ENCODE measurements at regions not wholly inside any gene's neighbourhood (a gene's known extent, or its start where the extent isn't known, plus 50 kb on each side); places are given as distances from the start of the nearest gene placed in this dataset.

DNA sequence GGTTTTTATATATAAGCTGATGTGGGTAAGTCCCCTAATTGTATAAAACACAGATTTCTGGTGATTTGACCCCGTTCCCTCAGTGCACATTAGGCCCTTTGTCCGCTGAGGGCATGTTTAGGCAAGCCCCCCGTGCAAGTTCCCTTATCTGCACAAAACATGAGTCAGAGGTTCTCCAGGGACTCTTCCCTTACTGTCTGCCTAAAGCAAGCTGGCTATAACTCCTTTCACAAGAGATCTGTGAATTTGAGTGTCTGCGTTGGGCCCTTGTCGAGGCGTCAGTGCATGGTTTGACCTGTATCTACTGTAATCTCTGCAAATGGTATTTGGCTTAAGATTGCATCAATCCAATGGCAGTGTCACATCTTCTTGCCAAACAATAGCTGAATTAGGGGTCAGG lies 712.8 kb downstream of the CDH8 start:
- DNase-seq (no peak), ATAC-seq (no peak)

DNA sequence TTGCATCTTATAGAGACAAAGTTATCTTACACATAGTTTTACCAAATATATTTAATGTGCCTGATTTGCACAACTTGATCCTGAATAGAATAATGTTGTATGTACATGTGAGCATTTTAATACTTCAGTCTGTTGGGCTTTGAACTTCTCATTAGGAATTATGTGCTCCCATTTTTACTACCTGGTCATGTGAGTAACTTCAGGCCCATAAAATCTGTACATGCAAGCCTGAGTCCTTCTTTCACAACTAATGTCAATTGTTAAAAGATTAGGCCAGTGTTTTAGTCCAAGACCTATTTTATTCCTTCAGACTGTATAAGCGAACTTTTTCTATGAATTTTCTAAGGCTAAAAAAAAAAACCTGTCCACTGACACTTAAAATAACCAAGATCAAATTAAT lies 715.4 kb downstream of the CDH8 start:
- ATAC-seq (no peak), DNase-seq (no peak)

DNA sequence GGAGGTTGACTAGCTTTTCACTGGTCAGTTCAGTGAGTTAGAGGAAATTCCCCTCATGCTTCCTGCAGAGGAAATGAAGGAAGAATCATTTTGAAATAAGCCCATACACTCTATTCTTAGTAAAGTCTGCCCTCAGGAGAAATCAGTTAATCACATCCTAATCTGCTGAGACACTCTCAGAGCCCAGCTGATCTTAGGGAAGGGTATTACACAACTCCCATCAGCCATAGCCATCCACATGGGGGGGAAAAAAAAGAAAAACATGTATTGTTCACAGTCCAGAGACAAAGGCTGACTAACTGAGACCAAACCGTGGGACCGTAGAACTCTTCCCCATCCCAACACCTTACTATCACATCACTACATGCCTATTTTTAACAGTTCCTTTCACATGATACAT lies 722.3 kb downstream of the CDH8 start:
- DNase-seq = no peak
- no peak for ATAC-seq

DNA sequence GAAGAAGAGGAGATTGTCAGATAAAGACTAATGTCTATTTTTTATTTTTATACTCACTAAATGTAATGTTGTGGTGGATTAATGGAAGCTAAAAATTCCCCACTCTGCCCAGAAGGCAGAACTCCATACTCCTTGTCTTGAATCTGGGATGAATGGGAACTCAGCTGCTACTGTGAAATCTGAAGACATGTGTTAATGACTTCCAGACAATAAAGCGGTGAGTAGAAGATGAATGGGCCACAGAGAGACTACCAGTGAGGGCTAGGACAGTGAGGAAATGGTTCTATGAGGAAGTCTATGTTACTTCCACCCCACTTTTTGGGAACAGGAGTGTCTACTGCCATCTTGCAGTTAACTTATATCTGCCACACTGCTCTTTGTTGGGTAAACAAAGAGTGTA lies 726.9 kb downstream of the CDH8 start:
- DNase-seq (no peak), ATAC-seq (no peak)

DNA sequence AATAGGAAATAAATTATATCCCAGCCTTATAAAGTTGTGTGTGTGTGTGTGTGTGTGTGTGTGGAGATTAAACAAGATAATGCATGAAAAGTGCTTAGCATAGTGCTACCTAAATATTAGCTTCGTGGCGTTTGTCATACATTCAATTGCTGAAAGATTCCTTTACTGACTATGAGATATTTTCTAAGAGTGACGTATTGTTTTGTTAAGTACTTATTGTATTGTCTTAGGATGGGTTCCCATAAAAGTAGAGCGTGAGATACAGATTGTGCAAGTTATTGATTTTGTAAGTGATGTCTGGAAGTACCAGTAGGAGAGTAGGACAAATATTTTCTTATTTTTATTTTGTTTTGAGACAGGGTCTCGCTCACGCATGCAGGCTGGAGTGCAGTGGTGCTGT lies 730.0 kb downstream of the CDH8 start:
- ATAC-seq = no peak
- no peak for DNase-seq

DNA sequence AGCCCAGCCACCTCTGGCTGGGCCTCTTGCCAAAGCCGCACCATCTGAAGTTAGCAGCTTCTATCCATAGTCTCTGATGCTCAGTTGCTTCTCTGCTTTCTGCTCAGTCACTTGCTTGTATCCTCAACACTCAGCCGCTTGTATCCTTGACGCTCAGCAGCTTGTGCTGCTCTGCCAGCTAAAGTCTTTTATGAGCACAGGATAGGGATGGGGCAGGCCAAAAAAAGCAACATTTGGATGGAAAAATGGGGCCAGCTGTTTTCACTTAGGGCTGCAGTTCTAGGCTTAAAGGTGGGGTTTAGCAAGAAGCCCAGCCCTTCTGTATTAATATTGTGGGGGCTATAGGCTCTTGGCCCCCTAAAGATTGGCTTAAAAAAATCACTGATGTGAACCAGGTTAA lies 739.4 kb downstream of the CDH8 start:
- ATAC-seq (no peak), DNase-seq (no peak)

DNA sequence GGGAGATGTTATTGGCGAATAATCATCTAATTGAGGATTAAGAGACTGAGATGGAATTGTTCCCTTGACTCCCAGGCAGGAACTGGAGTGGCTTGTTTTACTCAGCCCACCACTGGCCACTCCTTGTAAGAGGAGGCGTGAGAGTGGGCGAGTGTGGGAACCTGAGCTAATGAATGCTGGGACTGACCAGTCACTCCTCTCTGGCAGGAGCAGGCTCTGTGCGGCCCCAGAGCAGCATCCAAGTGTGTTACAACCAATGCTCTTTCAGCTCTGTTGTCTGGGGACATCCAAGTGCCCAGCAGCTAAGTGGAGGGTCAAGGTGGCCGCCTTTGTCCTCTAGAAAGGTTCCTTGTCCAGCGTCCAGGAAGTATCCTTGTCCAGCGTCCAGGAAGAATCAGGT lies 739.9 kb downstream of the CDH8 start:
- no peak for ATAC-seq

DNA sequence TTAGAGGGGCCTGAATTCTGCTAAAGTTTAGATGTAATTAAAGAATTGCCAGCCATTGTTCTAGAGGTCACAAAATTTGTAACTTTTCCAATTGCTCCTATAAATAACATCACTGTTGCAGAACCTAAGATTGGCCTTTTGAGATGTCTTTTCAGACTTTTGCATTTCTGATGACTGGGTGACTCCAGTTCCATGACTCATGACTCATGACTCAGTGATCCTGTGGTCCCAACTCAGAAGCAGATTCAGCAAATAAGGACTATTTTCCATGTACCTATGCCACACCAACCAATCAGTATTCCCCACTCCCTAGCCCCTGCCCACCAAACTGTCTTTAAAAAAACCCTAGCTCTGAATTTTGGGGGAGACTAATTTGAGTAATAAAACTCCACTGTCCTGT lies 740.9 kb downstream of the CDH8 start:
- ATAC-seq = no peak
- DNase-seq = no peak

More for the DNA sequence above, 739.9 kb downstream of the CDH8 start:
- no peak for DNase-seq

DNA sequence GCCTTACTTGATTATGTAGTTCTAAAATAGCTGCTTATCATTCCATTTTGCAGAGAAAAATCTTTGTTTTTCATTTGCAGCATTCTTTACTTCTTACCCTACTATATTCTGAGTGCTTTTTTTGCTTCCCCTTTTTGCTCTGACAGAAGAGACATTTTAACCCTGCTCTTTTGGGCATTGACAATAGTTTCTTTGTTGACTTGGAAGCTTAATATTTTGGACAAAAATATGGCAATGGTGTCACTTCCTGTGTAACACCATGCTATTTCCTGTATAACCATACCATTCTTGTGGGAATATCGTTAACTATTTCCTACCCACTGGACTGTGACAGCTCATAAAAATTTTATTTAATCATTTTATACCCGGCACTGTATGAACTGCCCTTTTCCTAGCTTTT lies 747.1 kb downstream of the CDH8 start:
- DNase-seq (no peak), ATAC-seq (no peak)

DNA sequence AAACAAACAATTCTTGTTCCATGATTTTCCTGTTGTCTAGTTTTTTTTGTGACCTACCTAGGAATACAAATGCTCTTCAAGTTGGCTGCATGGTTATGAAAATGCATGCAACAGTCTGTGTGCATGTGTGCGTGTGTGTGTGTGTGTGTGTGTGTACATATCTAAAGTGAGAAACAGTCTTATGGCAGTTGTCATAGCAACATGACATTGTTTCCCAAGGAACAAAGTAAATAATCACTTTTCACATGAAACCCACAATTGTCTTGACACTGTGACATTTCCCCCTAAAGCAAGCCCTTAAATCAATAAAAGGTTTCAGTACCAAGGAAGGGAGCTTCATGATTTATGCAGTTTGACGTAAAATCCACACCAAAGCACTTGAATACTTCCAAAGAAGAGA lies 758.4 kb downstream of the CDH8 start:
- ATAC-seq = no peak
- DNase-seq = no peak

DNA sequence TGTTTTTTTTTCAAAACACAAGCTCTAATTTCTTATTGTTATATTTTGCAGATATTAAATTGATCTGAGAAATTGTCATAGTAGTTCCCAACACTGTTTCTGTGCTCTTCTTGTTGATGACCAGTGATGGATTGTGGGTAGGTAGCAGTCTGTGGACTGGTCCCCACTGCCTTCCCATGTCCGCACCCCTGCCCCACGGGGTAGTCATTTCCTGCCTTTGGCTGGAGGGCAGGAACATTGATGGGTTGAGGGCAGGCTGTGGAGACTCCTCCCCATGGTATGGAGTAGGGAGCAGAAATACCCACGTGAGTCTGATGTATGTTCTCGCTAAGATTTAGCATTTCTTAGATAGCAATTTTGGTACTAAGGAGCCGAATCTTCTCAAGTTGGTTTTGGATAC lies 762.0 kb downstream of the CDH8 start:
- no peak for ATAC-seq
- no peak for DNase-seq

DNA sequence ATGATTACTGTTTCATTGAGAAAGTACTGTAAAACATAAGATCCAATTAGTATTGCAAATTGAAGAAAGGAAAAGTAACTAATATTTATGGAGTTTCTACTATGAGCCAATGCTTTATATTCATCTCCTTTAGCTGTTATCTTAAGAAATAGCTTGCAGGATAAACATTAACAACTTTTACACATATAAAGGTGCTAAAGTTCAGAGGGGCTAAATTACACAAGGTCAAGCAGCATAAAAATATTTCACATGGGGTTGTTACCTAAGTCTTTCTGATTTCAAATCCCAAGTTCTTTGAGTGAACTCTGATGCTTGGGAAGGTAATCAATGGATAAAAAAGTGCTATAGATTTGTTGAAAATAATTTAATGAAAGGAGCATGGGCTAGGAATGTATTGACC lies 765.5 kb downstream of the CDH8 start:
- no peak for ATAC-seq
- no peak for DNase-seq

DNA sequence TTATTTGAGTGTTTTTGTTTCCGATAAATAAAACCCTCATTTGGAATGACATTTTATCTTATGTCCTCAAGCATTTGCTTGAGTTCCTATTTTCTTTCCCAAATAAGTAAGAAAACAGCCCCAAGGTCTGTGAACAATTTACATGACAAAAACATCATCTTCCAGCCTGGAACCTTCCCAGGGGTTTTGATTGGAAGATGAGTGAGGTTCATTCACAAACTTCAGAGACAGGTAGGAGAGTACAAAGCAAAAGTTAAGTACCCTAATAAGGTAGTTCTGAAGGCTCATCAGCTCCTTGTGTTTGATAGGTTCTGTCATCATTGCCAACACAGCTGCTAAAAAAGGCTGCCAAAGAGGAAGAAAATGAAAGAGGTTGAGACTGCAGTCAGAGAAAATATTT lies 772.8 kb downstream of the CDH8 start:
- DNase-seq (no peak), ATAC-seq (no peak)

DNA sequence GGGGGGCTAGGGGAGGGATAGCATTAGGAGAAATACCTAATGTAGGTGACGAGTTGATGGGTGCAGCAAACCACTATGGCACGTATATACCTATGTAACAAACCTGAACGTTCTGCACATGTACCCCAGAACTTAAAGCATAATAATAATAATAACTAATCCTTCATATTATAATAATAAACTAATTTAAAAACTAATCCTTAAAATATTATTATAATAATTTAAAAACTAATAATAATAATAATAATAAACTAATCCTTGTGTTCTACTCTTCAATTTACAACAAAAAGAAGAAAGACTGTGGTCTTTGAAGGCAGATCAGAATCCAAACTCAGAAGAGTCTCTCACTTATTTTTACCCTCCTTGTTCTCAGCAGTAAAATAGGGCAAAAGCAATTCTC lies 774.9 kb downstream of the CDH8 start:
- ATAC-seq (no peak), DNase-seq (no peak)

DNA sequence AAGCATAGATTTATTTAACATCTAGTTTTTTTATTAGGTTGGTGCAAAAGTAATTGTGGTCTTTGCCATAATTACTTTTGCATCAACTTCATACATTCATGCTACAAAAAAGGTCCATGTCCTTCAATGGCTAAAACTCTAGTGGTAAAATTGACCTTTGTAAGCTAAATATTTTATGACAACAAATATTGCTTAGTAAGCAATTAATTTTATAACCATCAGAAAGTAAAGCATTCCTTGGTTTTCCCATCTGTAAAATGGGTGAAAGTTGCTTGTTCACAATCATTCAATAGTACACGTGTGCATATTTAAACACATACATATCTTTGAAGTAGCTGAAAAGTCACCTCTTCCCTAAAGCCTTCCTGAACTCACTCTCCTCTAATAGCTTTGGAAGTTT lies 789.6 kb downstream of the CDH8 start:
- ATAC-seq (no peak), DNase-seq (no peak)

DNA sequence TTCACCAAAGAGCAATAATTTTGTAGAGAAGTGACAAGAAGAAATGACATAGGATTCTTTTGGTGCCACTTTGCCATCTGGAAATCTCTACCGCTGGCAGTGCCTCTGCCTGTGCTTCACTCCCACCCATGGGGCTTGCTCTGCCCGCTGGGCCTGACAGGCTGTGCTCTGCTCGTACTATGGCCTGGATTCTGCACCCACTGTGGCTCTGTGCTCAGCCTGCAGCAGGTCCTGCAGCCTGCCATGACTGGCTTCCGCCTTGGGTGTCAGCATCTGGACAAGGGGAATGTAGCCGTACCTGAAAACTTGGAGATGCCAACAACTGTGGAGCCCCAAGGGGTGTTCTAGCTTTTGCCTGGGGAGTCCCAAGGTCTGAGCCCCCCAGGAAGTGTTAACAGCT lies 792.3 kb downstream of the CDH8 start:
- ATAC-seq = no peak

DNA sequence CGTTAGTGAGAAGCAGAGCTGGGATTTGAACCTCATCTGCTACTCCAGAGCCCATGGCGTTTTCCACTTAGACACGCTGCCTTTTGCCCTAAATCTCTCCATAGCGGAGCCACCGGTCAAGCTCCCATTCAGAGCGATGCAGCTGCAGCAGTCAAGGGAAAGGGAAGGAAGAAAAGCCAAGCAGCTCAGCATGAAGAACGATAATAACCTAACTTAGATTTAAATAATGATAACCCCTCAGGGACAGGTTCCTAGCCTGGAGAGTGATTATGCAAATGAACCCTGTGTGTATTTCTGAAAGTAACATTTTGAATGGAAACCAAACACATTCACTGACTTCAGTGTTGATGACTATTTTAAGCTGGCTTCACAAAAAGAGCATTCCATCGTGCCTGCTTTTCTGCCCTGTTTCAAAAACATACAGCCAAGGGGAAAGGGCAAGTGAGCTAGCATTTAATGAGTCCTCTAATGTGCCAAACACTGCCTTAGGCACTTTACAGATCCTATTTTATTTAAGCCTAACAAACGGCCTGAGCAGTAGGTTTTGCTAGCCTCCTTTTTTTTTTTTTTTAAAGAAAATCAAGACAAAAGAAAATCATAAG lies 798.3 kb downstream of the CDH8 start:
- ATAC-seq (no peak), DNase-seq (no peak)

More for the DNA sequence above, 792.3 kb downstream of the CDH8 start:
- DNase-seq = no peak

DNA sequence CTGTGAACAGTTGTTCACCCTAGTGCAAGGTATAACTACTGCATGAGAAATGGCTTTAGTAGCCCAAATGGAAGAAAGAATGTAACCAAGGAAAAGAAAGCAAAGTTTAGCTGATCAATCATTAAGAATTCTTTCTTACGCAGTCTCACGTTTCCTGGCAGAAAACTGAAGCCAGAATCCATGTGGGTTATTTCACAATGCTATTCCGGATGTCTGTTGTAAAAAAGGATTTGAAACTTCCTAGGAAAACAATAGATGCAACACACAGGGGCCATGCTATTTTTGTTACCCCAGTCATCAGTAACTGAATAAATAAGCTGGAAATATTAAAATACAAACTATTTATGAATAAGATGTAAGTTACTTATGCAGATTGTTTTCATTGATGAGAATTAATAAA lies 802.5 kb downstream of the CDH8 start:
- ATAC-seq (no peak), DNase-seq (no peak)

DNA sequence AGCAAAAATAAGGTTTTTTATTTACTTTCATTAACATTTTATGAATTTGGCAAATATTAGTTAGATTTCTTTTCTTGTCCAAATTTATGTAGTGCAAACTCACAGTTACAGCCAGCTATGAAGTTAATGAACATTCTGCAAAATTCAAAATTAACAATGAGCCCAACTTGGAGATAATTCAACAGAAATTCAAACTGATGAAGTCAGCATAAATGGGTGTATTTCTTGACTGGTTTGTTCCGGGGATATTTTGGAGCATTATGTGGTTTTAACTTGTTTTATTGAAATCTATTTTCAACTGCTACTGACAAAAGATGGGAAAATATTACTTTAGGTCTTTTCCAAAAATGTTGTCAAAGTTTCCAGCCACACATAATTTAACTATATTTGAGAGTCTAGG lies 807.9 kb downstream of the CDH8 start:
- DNase-seq (no peak), ATAC-seq (no peak)

DNA sequence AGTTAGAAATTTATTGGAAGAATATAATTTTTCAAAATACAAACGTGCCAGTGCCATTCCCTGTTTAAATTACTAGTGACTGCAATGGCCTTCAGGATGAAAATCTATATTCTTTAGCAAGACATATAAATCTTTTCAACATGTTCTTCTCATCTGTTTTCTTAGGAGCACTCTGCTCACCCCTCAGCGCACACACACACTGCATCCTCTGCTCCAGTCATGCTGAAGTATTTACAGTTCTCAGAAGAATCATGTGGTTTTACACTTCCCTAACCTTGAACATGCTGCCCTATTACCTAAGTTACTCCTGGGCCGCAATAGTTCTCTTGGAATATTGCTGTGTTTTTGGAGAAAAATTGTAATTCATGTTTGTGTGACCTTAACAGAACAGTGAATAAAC lies 820.6 kb downstream of the CDH8 start:
- DNase-seq (no peak), ATAC-seq (no peak)

DNA sequence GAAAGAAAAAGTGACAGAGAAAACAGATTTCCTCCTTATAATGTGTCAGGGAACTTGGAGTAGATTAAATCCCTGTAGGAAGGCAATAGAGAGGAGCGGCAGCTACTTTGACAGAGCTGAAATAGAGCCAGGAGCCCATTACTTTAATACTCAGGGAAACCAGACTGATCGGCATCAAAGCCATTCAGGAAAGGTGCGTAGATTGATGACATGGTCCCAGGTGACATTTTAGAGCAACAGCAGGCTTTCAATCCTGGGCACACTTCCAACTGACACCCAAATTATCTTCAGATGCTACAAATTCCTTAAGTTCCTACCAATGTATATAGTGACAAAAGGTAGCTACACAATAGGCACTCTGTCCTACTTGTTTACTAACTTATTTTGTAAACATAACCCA lies 821.5 kb downstream of the CDH8 start:
- no peak for DNase-seq
- no peak for ATAC-seq

DNA sequence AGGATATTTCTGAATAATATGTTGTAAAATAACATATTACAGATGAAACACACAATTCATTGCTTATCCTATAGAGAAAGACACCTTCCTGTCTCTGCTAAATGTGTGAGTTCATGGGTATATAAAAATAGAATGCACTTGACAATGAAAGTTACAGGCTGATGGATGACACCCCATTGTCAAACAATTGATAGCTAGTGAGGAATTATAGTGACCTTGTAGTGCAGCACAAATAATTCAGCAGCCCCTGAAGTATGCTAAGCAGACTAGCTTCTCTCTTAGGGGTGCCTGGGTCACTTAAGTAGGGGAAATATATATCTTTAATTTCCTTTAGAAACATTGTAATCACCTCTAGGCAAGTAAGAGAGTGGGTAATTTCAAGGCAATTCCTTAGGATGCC lies 826.2 kb downstream of the CDH8 start:
- DNase-seq (no peak), ATAC-seq (no peak)

DNA sequence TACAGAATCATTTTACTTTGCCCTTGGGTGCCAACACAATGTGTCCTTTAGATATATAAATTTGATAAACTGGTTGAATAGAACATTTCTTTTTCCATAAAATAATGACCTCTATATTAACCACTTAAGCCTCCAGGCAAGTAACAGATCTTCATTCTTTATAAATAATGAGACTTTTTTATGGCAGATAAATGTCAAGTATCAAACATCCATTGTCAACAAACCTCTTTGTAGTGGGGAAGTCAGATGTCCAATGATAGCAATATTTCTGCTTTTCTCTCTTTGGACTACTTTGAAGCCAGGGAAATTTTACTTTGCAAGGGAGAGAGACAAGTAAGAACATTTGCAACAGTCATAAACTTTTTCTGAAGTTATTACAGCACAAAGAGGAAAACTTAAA lies 841.2 kb downstream of the CDH8 start:
- DNase-seq (no peak), ATAC-seq (no peak)

DNA sequence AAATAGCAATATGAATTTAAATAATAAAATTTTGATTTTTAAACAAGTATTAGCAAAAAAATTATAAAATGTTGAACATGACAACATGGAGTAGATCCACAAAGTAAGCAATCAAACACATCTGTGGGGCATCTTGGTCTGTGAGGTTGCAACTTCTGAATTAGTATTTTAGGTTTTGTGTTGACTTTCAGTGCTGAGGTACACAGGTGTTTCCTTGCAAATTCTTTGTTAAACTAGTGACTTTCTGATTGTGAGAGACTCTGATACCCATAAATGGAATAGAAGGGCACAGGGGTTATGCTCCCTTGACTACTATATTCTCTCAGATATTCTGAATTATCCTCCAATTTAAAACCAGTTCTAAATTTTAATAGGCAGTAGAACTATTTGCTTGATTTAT lies 841.7 kb downstream of the CDH8 start:
- ATAC-seq = no peak

DNA sequence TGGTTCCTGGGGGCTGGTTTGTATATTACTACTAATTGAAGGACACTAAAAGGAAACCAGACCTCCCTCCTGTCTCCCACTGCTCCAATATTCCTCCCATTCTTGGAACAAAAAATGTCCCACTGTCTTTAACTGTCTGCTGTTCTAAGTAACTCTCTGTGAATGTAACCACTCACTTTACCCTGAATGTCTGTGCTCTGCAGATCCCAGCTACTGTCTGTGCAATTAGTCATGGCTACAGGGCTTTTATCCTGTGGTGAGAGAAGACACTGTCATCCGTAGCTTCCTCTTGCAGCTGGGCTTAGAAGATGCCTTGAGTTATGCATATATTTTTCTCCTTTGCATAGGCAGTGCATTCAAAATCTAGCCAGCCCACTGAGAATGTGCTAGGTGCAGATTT lies 853.8 kb downstream of the CDH8 start:
- DNase-seq (no peak), ATAC-seq (no peak)

More for the DNA sequence above, 841.7 kb downstream of the CDH8 start:
- DNase-seq = no peak
